Epithelial cell of proximal tubule (primary cell): ENCODE measurements at regions not wholly inside any gene's neighbourhood (a gene's known extent, or its start where the extent isn't known, plus 50 kb on each side); places are given as distances from the start of the nearest gene placed in this dataset.

Experiments
- DNase-seq: peaks from one replicate; pipeline ENCODE4 v3.0.0-alpha.2; 2011; ENCODE audit warnings: low read depth
- H3K4me3 ChIP-seq: 2 replicates; pipeline ENCODE4 v1.5.1; 2011; ENCODE audit warnings: low read depth, mild to moderate bottlenecking, low read length
- TF ChIP-seq, protein P1 (sequence below): conservative IDR thresholded peaks from 2 replicates; pipeline ENCODE4 v1.5.1; 2012; ENCODE audit warnings: low read depth, mild to moderate bottlenecking, low read length

DNA sequence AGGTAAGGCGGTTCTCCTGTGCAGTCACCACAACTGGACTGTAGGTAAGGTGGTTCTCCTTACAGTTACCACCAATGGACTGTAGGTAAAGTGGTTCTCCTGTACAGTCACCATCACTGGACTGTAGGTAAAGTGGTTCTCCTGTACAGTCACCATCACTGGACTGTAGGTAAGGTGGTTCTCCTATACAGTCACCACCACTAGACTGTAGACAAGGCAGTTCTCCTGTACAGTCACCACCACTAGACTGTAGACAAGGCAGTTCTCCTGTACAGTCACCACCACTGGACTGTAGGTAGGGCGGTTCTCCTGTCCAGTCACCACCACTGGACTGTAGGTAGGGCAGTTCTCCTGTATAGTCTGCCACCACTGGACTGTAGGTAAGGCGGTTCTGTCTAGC lies 212.3 kb downstream of the TFAP2A start:
- TF ChIP-seq, protein P1, sequence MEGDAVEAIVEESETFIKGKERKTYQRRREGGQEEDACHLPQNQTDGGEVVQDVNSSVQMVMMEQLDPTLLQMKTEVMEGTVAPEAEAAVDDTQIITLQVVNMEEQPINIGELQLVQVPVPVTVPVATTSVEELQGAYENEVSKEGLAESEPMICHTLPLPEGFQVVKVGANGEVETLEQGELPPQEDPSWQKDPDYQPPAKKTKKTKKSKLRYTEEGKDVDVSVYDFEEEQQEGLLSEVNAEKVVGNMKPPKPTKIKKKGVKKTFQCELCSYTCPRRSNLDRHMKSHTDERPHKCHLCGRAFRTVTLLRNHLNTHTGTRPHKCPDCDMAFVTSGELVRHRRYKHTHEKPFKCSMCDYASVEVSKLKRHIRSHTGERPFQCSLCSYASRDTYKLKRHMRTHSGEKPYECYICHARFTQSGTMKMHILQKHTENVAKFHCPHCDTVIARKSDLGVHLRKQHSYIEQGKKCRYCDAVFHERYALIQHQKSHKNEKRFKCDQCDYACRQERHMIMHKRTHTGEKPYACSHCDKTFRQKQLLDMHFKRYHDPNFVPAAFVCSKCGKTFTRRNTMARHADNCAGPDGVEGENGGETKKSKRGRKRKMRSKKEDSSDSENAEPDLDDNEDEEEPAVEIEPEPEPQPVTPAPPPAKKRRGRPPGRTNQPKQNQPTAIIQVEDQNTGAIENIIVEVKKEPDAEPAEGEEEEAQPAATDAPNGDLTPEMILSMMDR: no peak
- no peak for DNase-seq

DNA sequence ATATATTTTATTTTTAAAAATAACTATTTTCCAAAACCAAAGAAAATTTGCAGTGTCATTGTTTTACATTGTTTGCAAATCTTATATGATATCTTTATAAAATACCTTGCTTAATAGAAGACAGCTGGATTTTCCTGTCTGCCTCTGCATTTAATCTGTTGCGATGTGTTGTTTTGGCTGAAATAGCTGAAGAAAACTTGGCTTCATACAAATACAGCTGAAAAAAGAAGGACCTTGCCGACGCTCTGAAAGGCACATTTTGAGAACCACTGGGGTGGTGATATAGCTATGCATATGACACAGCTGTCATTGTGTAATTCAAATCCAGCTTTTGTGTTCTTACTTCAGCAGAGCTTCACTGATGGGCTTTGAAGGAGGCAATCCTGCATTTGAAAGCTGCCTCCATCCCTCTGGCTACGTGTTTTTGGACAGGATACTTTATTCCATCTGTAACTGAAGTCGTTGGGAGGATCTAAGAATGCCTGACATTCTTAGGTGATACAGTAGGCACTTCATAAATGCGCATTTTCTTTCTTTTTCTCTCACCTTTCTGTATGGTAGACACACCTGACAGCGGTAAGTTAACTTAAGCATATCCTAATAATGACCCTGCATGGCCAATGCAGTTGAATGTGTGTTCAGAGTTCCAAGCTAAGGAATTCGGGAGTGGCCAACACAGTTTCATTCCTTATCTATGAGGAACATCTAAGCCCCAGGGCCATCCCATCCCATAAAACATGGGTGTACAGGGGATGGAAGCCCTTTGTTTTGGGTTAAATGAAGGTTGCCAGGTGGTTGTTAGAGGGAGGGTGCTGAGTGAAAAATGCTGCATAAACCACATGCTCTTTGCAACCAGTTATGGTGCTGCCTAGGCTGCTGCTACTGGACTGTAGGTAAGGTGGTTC lies 213.0 kb downstream of the TFAP2A start:
- DNase-seq: no peak
- TF ChIP-seq, protein P1: no peak
- H3K4me3 ChIP-seq: no peak overlapping the region

More for the DNA sequence above, 212.3 kb downstream of the TFAP2A start:
- H3K4me3 ChIP-seq: no peak overlapping the region

DNA sequence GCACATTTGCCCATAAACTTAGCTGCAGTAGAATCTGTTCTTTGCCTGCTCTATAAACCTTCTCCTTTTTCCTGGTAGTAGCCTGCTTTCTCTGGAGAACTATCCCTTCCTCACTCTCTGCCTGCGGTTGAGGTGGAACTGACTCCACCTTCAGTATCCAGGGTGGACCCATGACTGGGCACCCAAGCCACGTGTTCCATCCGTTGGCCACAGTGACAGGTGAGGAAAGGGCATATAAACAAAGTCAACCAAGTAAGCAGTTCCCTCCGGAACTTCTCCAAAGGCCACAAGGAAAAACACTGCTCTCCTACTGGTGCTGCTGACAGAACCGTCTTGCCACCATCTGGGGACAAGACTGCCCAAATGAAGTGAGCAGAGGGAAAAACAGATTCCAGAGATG lies 218.8 kb downstream of the TFAP2A start:
- no peak overlapping the region for H3K4me3 ChIP-seq
- DNase-seq: no peak
- TF ChIP-seq, protein P1: no peak

DNA sequence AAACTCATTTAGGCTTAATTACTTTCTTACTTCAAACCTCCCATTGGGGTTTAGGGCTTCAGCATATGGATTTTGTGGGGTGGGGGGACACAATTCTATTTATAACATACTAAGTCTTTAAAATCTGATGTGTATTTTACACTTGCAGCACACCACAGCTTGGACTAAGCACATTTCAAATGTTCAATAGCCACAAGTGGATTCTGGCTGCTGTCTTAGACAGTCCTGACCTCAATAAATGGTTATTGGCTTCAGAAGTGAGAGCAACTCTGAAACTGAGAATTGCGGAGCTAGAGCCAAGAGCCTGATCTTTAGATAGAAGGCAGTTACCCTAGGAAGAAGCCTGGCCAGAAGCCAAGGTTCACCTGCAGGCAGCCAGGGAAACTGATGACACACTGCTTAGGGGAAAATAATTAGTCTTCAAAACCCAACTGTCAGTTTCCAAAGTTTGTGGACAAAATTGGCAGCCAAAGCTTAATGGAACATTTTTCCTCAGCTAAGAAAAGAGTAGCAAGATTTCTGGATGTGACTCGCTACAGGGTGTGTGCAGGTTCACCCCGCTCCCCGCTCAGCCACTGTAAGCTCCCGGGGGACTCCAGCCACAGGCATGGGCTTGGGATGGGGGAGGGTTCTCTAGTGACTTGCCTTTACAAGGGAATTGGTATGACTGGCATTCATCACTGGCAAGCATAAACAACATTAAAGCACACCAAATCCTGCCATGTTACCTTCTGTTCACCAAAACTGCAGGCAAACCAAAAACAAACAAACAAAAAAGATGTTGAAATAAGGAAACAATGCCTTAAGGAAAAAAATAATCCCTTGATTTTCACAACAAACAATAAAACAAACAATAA lies 219.8 kb downstream of the TFAP2A start:
- H3K4me3 ChIP-seq: no peak overlapping the region
- TF ChIP-seq, protein P1: no peak
- no peak for DNase-seq

DNA sequence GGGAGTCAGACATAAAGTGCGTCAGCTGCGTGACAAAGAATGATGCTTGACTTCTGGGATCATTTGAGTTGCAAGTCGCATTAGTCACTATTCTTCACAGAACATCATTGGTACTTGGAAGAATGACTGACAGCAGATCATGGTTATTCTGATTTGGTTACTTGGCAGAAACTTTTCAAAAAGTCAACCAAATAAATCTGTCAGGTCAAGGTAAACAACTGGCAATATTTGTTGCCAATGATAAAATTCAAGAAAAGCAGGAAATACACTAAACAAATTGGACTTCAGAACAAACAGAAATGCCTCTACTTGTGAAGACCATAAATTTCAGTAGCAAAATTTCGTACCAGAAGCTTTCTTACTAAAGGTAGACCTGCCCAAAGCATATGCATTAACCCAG lies 221.6 kb downstream of the TFAP2A start:
- no peak overlapping the region for H3K4me3 ChIP-seq
- DNase-seq: no peak
- TF ChIP-seq, protein P1: no peak

DNA sequence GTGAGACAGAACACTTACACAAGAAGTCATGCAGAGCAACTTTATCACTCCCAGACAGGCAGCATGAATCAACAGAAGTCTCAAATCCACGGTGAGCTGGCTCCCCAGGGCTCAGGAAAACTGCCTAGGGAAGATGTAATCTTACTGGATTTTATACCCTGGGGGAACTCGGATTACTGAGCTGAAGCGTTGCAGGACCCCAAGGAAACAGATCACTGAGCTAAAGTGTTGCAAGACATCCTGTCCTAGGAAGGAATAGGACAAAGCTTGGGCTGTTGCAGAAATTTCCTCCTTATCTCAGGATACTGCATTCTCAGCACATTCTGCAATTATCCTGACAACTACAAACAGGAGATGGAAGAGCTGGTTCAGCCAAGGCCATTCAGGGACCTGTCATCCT lies 224.8 kb downstream of the TFAP2A start:
- no peak for DNase-seq
- TF ChIP-seq, protein P1: no peak
- no peak overlapping the region for H3K4me3 ChIP-seq
